ENCODE measurements at regions not wholly inside any gene's neighbourhood (a gene's known extent, or its start where the extent isn't known, plus 50 kb on each side); places are given as distances from the start of the nearest gene placed in this dataset.

- H3K4me3 ChIP-seq (ENCODE audit: low read depth, low read length) = no peak overlapping the region
- no peak for TF ChIP-seq CTCF (IDR thresholded peaks at IDR 0.05; ENCODE audit: borderline replicate concordance, insufficient read depth, low read depth, low read length)
Observed at GRCh38 chr3:186476044-186476468, 68.1 kb downstream of the CRYGS start.

- no peak overlapping the region for H3K4me3 ChIP-seq (ENCODE audit: low read depth, low read length)
- TF ChIP-seq CTCF (IDR thresholded peaks at IDR 0.05; ENCODE audit: borderline replicate concordance, insufficient read depth, low read depth, low read length) = no peak
Observed at GRCh38 chr3:186473166-186473565, 71.0 kb downstream of the CRYGS start.

- TF ChIP-seq CTCF (IDR thresholded peaks at IDR 0.05; ENCODE audit: borderline replicate concordance, insufficient read depth, low read depth, low read length) = no peak
Observed at GRCh38 chr3:186472456-186473008, 71.6 kb downstream of the CRYGS start.

GRCh38 chr3:186471771-186472170 is 72.4 kb downstream of the CRYGS start:
- no peak for TF ChIP-seq CTCF (IDR thresholded peaks at IDR 0.05; ENCODE audit: borderline replicate concordance, insufficient read depth, low read depth, low read length)
- H3K4me3 ChIP-seq (ENCODE audit: low read depth, low read length) = no peak overlapping the region

More at GRCh38 chr3:186472456-186473008, 71.6 kb downstream of the CRYGS start:
- H3K4me3 ChIP-seq (ENCODE audit: low read depth, low read length) = no peak overlapping the region

- H3K4me3 ChIP-seq (ENCODE audit: low read depth, low read length) = no peak overlapping the region
- TF ChIP-seq CTCF (IDR thresholded peaks at IDR 0.05; ENCODE audit: borderline replicate concordance, insufficient read depth, low read depth, low read length) = no peak
Observed at GRCh38 chr3:186469525-186469924, 74.7 kb downstream of the CRYGS start.

GRCh38 chr3:186467969-186468368 is 76.2 kb downstream of the CRYGS start:
- no peak for TF ChIP-seq CTCF (IDR thresholded peaks at IDR 0.05; ENCODE audit: borderline replicate concordance, insufficient read depth, low read depth, low read length)
- no peak overlapping the region for H3K4me3 ChIP-seq (ENCODE audit: low read depth, low read length)

GRCh38 chr3:186466391-186466974 is 77.7 kb downstream of the CRYGS start:
- no peak overlapping the region for H3K4me3 ChIP-seq (ENCODE audit: low read depth, low read length)
- TF ChIP-seq CTCF (IDR thresholded peaks at IDR 0.05; ENCODE audit: borderline replicate concordance, insufficient read depth, low read depth, low read length) = no peak
